Right hindlimb (tissue), 1 donor: ENCODE measurements at regions not wholly inside any gene's neighbourhood (a gene's known extent, or its start where the extent isn't known, plus 50 kb on each side); places are given as distances from the start of the nearest gene placed in this dataset.
A peak's percentile ranks its signal among the peaks of the same experiment; 100 is the strongest.

Experiments
- DNase-seq: peaks from one replicate; pipeline ENCODE4 v3.0.0-alpha.2; 2018

GRCh38 chr3:113051787-113052186 is 61.0 kb downstream of the GTPBP8 start:
- peak; percentile 81 for DNase-seq

DNA sequence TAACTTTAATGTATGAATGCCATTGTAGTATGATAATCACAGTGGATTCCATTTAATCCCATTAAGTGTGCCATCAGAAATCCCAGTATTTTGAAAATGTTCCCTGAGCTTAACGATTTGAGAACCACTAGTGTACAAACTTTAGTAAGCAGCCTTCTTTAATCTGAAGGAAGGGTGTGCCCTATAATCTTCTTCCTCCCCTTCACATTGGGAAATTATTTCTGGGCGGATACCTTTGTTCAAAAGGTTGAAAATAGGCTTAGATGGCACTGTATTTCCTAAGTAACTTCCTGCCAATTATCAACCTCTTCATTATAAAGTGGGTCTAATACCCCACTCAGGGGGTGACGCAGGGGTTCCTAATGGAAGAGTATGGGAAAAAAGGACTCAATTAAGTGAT is 62.4 kb downstream of the GTPBP8 start:
- DNase-seq: no peak

GRCh38 chr3:113054552-113054951 is 63.8 kb downstream of the GTPBP8 start:
- DNase-seq: no peak

DNA sequence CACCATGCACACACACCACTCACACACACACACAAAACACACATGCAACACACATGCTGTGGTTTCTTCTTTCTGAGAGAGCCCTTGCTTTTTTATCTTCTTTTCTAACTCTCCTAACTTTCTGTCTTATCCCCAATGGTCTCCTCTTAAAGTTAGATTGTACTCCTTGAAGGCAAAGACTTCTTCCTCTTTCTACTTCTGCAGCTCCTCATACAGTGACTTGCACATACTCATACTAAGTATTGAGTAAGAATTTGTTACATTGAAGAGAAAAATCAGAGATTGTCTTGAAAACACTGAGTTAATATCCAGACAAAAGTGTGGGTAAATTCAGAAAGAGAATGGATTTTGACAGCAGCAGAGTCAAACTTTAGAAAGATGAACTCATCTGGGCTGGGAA is 64.4 kb downstream of the GTPBP8 start:
- DNase-seq: no peak

DNA sequence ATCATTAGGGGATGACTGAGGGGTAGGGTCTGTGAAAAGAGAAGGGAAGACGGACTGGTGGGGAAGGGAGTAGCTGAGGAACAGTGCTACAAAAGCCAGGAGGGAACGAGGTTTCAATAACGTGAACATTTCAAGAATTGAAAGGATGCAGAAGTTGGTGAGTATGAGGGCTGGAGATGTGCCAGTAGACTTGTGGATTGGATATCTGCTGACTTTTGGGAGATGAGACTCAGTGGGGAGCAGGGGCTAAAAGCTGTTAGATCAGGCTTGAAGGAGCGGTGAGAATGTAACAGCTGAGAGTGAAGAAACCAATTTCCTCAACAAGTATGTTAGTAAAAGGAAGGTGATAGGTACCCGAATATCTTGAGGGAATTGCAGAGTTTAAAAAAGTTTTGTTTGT is 65.2 kb downstream of the GTPBP8 start:
- DNase-seq: no peak

- DNase-seq: no peak
Observed at GRCh38 chr3:113057117-113057516, 66.3 kb downstream of the GTPBP8 start.

DNA sequence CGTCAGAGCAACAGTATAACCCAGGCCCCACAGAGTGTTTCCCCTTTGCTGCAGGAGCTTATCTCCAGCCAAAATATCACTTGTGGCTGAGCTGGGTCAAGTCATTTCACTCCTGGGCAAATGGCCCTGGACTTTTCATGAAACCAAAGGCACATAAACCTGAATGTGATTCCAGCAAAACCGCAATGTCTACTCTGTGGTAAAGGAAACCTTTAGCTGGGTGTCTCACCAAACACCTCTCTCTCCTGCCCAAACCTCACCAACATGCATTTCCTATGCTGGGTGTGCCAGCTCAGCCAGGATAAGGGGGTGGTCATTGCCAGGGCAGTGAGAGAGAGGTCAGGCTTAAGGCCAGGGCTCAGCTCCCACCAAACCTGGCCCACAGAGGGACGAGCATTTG is 67.4 kb downstream of the GTPBP8 start:
- DNase-seq: peak; percentile 27

DNA sequence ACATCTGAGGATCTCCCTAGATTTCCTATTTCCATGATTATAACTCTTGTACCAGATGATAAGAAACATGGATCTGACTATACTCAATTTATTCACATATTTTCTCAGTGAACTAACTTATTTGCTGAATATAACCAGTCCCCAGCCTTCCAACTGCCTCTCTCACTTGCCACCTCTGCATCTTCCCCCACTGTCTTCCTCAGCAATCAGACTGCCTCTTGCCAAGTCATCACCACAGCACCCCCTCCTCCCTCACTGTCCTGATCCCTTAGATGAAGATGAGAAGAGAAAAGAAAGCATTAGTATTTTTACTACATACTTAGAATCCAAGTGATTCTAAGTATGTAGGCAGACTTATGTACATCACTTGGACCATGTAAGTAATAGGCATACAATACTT is 71.9 kb downstream of the GTPBP8 start:
- no peak for DNase-seq

- no peak for DNase-seq
Observed at GRCh38 chr3:113063126-113063894, 72.5 kb downstream of the GTPBP8 start.

- no peak for DNase-seq
Observed at GRCh38 chr3:113064183-113064582, 73.4 kb downstream of the GTPBP8 start.

DNA sequence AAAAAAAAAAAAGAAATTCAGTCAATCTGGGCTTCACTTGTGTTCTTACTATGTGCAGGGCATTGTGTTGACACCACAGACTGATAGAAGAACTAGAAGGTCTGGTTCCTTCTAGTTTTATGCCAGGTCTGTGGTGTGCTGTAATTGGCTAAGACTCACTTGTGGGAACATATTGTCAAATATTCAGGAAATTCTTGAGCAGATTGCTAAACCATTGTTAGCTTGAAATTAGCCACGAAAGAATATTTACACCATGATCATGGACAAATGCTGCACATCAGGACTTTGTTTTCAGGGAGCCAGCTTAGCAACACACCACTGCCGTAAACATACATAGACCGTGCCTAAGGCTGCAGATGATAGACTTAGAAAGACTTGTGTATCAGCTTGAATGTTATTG is 74.6 kb downstream of the GTPBP8 start:
- no peak for DNase-seq

- DNase-seq: peak; percentile 83
Observed at GRCh38 chr3:113070072-113070640, 79.4 kb downstream of the GTPBP8 start.

DNA sequence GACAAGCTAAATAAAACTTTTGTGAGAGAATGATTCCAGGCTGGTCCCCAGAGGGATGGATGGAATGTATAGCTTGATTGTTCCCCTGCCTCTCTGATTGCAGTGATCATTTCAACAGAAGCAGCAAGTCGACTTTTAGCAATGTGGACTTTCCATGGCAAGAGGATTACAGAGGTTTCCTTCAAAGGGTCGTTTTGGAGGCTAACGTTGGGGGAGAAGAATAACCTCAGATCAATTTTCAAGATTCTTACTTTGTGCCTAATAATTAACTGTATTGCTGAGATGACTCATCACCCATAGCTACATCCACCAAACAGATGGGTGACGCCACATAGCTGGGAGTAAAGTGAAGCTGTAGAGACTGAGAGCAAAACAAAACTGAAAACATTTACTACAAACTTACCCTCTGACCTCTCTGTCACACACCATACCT is 79.9 kb downstream of the GTPBP8 start:
- peak; percentile 51 for DNase-seq

- no peak for DNase-seq
Observed at GRCh38 chr3:113075588-113075987, 84.8 kb downstream of the GTPBP8 start.

DNA sequence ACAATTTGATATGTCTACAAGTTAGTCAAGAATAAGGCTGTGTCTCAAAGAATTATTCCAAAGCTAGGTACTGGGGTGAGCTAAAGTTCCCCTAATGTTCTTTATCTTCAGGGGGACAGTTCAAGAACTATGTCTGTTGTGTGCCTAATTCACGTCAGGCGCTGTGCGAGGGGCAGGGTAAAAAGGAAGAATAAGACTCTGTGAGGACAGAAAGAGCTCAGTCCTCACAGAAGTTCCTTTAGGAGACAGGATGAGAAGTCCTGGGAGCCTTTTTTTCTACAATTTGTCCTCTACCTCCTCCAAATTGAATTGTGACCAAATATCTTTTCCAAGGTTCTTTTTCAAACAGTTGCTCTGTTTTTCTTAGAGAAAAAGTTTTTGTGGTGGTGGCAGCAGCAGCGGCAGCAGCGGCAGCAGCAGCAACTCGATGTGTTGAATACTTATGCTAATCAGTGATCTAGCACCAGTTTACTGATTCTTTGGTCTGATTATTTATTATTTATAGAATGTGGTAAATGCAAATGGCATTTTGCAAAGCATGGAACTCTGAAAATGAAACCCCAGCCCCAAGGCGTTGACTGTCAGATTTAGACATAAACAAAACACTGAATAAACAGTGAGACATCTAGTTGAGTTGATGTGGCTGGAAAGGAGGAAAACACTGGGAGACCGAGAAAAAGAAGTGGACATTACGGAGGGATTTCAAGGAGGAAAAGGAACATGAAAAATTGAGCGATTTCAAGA is 88.6 kb downstream of the GTPBP8 start:
- DNase-seq: no peak

DNA sequence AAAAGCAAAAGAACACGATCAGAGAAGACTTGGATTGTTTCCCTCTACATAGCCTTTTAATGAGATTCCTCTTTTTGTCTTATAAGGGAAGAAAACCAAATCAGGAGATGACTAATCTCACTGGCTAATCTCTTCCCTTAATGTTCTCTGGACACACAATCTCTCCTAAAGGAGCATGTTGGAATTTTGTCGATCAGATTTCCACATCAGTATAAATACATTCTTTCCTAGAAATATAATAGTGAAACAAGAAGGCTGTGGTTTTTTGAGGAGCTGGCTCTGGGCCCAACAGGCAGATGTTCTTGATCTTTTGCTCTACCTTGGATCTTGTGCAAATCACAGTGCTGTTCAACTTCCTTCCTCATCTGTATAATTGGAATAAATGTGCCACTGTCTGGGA is 94.0 kb downstream of the GTPBP8 start:
- peak; percentile 75 for DNase-seq

DNA sequence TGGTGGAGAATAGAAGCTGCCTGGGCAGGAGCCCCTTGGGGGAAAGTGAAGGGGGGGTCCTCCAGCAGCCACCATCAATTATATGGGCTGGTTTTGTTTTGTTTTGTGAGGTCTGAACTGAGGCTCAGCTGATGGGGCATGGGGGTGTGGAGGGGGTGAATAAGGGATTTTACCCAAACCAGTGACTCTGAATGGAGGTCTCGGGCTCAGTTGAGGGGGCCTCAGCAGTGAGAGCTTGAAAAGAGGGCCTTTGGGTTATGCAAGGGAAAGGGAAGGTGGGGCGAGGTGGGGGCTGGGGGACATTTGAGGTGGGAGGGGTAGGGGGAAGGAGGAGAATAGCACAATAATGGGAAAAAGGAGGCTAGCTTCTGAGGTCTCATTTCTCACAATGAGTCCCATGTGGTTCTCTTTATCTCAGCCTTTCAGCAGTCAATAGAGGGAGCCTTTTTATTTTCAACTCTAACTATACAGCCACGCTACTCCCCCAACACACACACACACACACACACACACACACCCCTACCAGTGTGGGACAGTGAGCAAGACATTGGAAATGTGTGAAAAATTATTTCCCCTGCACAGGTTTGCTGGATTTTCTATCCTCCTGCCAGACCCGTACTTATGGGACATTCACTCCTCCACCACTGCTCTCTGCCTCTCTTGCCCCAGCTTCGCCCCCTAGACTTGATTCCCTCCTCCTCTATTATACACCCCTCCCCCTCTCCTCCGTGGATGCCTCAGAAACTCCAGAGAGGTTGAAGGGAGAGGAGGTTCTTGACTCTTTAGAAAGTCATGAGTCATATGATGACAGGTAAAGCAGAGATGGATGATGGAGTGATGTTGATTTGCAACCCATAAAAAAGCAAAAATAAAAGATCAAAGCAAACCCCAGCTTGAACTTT is 96.0 kb downstream of the GTPBP8 start:
- no peak for DNase-seq

- DNase-seq: peak; percentile 36
Observed at GRCh38 chr3:113088616-113089015, 97.8 kb downstream of the GTPBP8 start.

DNA sequence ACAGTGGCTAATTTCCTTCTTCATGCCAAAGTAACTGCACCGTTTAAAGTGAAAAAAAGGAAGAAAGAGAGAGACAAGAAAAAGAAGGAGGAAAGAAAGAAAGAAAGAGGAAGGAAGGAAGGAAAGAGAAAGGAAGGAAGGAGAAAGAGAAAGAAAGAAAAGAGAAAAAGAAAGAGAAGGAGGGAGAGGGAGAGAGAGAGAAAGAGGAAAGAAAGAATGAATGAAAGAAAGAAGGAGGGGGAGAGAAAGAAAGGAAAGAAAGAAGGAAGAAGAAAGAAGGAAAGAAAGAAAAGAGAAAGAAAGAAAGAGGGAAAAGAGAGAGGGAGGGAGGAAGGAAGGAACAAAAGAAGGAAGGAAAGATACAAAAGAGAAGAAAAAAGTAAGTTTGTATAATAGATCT is 100.6 kb downstream of the GTPBP8 start:
- no peak for DNase-seq

GRCh38 chr3:113092746-113093145 is 102.0 kb downstream of the GTPBP8 start:
- DNase-seq: no peak

GRCh38 chr3:113094337-113095221 is 103.8 kb downstream of the GTPBP8 start:
- DNase-seq: no peak
